H54 (cell line): ENCODE measurements at regions not wholly inside any gene's neighbourhood (a gene's known extent, or its start where the extent isn't known, plus 50 kb on each side); places are given as distances from the start of the nearest gene placed in this dataset.
"Not testable (repeated sequence)": the region's sequence is repeated elsewhere in the genome, so short reads cannot be mapped to it uniquely, and the experiment has no call there.

Experiments used
- DNase-seq: peaks from one replicate; pipeline ENCODE4 v3.0.0; 2011; ENCODE audit warnings: low spot score, mixed read lengths; ENCODE audit not compliant: insufficient read length
- FAIRE-seq: peaks from 3 replicates; lab custom pipeline; 2011; peaks lifted over from hg19 to GRCh38; lab: Jason Lieb, UNC
- POLR2A ChIP-seq: IDR thresholded peaks from 2 replicates; pipeline ENCODE4 v1.6.1; 2011; ENCODE audit warnings: low read depth, mild to moderate bottlenecking, low read length

- DNase-seq (no peak), FAIRE-seq (no peak)
- TF ChIP-seq POLR2A: no peak
These were observed 560.8 kb downstream of the FGF13 start for GRCh38 chrX:138150709-138151108.

- FAIRE-seq: no peak
- no peak for TF ChIP-seq POLR2A
- no peak for DNase-seq
These were observed 553.7 kb downstream of the FGF13 start for GRCh38 chrX:138157850-138158249.

DNA sequence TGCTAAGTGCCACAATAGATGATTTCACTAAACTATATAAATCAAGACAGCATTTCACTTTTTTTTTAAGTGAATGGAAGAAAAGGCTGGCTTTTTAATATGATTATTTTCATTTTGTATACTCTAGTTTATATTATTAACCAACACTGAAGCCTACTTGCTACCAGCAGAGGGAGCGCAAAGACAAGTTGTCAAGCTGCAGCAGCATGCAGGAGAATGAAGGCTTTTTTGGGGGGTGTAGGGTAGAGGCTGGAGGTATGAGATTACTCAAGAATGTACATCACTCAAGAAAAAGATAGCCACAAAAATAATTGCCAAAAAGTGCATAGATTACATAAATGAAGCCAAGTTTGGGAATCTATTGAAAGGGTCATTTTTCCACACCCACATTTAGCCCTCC, 519.5 kb downstream of the FGF13 start:
- FAIRE-seq: no peak
- DNase-seq: no peak

DNA sequence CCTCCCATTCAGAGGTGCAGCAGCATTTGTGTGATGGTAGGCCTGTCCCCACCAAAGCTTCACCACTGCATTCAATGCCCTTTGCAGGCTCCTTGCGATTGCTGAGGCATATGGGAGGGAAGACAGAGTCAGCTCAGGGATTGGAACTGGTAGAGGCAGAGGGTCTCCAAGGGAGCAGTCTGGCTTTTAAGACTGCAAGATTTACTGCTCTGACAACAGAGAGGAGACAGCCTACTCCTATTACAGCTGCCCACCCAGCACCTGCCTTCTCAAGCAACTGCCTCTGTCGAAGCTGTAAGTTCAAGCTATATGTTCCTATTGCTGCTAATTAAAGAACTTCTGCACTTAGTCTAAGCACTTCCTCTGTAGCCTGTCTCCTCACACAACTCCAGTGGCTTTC, 481.8 kb downstream of the FGF13 start:
- FAIRE-seq: no peak
- no peak for TF ChIP-seq POLR2A
- DNase-seq: no peak

More for the DNA sequence above, 519.5 kb downstream of the FGF13 start:
- no peak for TF ChIP-seq POLR2A

GRCh38 chrX:138240266-138240665, 471.3 kb downstream of the FGF13 start:
- no peak for TF ChIP-seq POLR2A
- no peak for FAIRE-seq
- DNase-seq: no peak

DNA sequence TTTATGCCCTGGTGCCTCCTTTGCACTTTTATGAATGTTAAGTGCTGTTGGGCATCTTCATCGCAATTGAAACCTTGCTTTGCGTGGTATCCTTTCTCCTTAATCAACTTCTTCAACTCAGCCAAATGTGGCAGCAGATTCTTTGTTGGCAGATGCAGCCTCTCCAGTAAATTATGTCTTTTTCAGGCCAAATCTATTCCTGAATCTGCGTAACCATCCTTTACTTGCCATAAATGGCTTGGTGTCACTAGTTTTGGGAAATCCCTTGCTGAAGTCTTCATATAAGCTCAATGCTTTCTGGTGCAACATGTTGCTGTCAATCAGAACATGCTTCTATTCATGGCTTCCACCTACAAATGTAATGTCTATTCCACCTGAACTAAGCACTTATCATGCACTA, 457.5 kb downstream of the FGF13 start:
- DNase-seq: no peak
- no peak for TF ChIP-seq POLR2A
- no peak for FAIRE-seq

DNA sequence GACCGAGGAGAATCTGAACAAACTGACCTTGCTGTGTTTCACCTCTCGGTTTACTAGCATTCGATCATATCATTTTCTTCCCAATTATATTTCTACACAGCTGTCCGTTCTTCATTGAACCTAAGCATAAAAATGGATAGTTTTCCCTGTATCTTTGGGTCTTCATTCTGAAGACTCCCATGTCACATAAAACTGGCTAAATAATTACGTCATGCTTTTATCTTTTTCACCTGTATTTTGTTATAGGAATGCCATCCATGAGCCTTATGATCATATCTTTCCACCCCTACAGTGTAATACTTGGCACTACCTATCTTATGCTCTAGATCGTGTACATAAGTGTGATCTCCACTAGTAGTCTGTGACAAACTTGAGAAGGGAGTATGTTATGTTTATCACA, 456.1 kb downstream of the FGF13 start:
- TF ChIP-seq POLR2A: no peak
- no peak for FAIRE-seq
- DNase-seq: no peak

- not testable (repeated sequence) for DNase-seq, FAIRE-seq
These were observed 447.4 kb downstream of the FGF13 start for GRCh38 chrX:138264095-138264494.

- FAIRE-seq (no peak), DNase-seq (no peak)
- no peak for TF ChIP-seq POLR2A
These were observed 440.6 kb downstream of the FGF13 start for GRCh38 chrX:138270931-138271330.

- FAIRE-seq: not testable (repeated sequence)
These were observed 428.8 kb downstream of the FGF13 start for GRCh38 chrX:138282598-138283150.

GRCh38 chrX:138287205-138287877, 424.2 kb downstream of the FGF13 start:
- no peak for TF ChIP-seq POLR2A
- no peak for FAIRE-seq

More at GRCh38 chrX:138282598-138283150, 428.8 kb downstream of the FGF13 start:
- not testable (repeated sequence) for DNase-seq

DNA sequence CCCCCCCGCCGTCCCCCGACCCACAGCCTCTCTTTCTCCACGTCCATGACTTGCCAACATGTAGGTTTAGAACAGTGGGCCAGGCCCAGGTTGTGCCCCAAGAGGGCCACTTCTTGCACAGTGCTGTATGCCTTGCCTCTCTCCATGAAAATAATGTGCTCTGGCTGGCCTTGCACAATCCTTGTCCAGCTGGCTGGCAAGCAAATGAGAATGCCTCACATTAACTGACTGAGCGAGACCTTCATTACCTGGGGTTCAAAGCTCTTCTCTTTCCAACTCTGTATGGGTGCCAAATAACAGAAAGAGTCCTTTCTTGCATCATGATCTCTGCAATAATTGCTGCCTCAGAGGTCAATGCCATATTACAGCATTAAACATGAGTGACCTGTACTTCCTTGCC, 416.6 kb downstream of the FGF13 start:
- no peak for FAIRE-seq
- DNase-seq: no peak
- TF ChIP-seq POLR2A: no peak

More at GRCh38 chrX:138287205-138287877, 424.2 kb downstream of the FGF13 start:
- DNase-seq: no peak

DNA sequence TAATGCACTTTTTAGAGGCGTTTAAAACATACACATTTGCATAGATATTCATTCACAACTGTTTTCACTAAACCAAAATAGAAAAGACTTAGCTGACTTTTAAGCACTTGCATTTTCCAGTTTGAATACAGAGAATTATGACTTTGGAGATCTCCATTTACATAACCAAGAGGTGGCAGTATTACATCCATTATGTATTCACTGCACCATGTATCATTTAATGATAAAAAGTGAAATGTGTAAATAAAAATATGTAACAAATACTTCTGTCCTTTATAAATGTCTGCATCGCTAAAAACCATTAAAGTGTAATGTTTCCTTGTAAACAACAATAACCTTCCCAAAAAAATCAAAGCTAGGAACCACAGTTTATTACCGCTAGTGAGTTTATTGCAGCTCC, 413.2 kb downstream of the FGF13 start:
- no peak for TF ChIP-seq POLR2A
- no peak for FAIRE-seq
- DNase-seq: no peak

- DNase-seq: no peak
- FAIRE-seq: no peak
- no peak for TF ChIP-seq POLR2A
These were observed 365.7 kb downstream of the FGF13 start for GRCh38 chrX:138345801-138346200.

DNA sequence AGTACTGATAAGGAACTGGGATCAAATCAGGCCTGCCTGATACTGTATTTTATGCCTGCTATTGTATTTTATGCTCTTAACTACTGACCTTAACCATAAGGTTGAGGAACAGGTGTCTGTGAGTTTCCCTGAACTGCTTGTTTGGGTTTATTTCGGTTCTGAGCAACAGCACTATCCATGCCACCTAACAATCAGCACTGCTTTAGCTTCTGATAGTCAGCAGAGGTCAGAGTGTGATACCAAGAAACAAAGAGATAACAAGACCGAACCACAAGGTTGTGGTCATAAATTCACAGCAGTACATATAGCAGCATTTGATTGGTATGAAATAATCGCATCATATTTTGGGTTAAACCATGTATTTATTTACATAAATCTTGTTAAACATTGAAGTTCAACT, 362.2 kb downstream of the FGF13 start:
- no peak for TF ChIP-seq POLR2A
- FAIRE-seq (no peak), DNase-seq (no peak)
